Lower leg skin (tissue), 3 donors: ENCODE measurements at regions not wholly inside any gene's neighbourhood (a gene's known extent, or its start where the extent isn't known, plus 50 kb on each side); places are given as distances from the start of the nearest gene placed in this dataset.

Experiments used
- CTCF ChIP-seq, 3 donors: fragments of 450-650 bp; IDR thresholded peaks; one replicate each; pipeline ENCODE4 v1.5.1; 2016; ENCODE audit warnings: antibody characterized with exemption in 3 of 3, mild to moderate bottlenecking in 3 of 3, moderate library complexity in 2 of 3
- POLR2A ChIP-seq, 2 donors: fragments of 450-650 bp; IDR thresholded peaks; one replicate each; pipeline ENCODE4 v1.6.1; 2016 to 2017; ENCODE audit warnings: antibody characterized with exemption in 2 of 2, mild to moderate bottlenecking in 1 of 2, moderate library complexity in 1 of 2

GRCh38 chr5:15002173-15002572, 130.6 kb upstream of the ANKH start:
- TF ChIP-seq CTCF (IDR thresholded peaks at IDR 0.05) (no peak), POLR2A (IDR thresholded peaks at IDR 0.05) (no peak)
